ENCODE measurements at regions not wholly inside any gene's neighbourhood (a gene's known extent, or its start where the extent isn't known, plus 50 kb on each side); places are given as distances from the start of the nearest gene placed in this dataset.

DNA sequence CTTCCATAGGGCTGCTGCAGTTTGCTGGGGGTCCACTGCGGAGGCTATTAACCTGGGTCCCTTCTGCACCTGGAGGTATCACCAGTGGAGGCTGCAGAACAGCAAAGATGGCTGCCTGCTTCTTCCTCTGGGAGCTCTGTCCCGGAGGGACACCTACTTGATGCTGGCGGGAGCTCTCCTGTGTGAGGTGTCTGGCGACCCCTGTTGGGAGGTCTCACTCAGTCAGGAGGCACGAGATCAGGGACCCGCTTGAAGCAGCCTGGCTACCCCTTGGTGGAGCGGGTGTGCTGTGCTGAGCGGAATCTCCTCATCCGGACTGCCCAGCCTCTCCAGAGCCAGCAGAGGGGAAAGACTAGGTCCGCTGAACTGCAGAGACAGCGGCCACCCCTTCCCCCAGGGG is 56.0 kb upstream of the CTXND1 start:
- no peak for DNase-seq (ENCODE audit: low spot score)

DNA sequence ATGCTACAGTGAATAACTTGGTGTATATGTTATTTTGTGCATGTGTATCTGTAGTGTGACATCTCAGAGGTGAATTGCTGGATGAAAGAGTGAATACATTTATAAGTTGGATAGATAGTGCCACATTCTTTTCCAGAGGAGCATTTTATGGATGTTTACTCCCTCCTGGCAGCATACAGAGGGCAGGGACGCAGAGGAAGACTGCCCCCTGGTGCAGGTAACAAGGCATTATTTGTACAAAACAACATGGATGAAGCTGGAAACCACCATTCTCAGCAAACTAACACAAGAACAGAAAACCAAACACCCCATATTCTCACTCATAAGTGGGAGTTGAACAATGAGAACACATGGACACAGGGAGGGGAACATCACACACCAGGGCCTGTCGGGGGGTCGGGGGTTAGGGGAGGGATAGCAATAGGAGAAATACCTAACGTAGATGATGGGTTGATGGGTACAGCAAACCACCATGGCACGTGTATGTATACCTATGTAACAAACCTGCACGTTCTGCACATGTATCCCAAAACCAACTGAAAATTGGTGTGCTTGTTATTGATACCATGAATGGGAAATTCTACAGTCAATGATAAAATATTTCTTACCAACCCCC is 57.9 kb upstream of the CTXND1 start:
- peak; percentile 50 for DNase-seq (ENCODE audit: low spot score)

DNA sequence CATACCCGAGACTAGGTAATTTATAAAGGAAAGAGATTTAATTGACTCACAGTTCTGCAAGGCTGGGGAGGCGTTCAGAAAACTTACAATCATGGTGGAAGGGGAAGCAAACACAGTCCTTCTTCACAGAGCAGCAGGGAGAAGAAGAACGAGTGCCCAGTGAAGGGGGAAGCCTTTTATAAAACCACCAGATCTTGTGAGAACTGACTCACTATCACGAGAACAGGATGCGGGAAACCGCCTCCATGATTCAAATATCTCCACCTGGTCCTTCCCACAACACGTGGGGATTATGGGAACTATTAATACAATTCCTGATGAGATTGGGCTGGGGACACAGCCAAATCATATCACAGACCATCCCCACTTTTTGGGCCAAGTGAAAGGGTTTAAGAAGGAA is 58.8 kb upstream of the CTXND1 start:
- no peak for DNase-seq (ENCODE audit: low spot score)

DNA sequence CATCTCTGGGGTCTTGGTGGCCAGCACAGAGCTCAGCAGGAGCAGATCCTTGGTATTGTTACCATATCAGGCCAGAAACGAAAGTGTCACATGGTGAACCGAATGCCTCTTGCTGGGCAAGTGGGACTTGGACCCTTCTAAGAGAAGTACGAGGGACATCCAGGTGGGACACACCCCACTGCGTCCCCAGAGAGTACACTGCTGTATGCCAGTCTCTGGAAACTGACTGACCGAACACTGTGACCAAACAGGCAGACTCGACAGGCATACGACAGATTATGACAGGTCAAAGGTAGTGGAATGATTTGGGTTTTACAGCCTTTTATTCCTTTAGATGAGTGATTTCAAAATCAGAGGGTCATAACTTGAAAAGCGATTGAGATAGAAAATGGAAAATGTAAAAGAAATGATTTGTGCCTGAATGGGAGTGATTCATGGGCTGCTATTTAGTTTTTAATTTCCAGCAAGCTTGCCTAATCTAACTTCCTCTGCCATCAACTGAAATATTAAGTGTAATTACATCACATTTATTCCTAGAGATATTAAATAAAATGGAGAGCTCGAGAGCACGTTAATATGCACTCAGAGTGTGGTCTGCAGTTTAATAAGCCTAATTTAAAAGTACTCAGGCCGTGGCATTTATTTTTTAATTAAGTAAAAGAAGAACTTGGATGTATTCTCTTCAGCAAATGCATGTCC is 63.4 kb upstream of the CTXND1 start:
- DNase-seq (ENCODE audit: low spot score) = no peak

DNA sequence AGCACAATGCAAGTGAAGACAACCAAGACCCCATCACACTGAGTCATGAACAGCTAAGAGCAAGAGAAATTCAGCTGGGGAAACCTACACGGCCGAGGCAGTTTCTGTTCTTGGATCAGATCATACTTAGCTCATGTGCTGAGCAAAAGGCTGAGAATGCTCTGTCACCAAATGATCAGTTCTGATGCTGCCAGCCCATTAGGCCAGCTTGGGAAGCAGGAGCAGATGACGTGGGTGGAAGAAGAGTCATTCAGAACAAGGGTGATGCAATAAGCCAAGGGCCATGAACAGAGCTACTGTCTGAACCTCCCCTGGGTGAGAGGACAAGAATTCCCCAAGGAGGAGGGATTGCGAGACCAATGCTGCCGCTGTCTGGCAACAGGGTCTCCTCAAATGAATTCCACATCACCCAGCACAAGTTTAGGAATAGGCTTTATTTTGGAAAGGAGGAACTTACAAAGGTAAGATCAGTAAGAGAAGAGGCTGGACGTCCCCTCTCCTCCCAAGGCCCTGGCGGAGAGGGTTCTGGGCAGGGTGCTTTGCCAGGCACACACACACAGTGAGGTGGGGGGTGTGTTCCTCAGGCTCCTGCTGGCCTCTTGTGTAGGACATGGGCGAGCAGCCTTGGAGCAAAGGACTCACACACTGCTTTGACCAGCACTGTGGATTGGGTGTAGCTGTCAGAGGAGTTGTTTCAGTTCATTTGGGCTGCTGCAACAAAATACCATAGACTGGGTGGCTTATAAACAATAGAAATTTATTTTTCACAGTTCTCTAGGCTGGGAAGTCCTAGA is 65.6 kb upstream of the CTXND1 start:
- no peak for DNase-seq (ENCODE audit: low spot score)

DNA sequence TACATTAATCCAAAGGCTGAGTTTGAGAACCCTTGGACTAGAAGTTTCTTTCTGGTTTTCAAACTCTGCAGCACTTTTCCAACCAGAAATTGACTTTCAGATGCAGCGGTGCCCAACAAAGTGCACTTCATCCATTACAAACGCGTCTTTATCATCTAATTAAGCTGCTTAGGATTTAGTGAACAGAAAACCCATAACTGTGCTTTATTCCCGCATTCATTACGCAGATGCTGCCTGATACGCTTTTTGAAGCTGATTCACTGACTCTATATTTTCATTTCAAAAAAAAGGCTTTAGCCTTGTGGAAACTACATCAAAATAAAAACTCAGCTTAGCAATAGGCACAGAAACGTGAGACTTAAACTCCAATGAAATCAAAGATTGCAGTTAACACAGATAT is 69.8 kb upstream of the CTXND1 start:
- DNase-seq (ENCODE audit: low spot score) = no peak

DNA sequence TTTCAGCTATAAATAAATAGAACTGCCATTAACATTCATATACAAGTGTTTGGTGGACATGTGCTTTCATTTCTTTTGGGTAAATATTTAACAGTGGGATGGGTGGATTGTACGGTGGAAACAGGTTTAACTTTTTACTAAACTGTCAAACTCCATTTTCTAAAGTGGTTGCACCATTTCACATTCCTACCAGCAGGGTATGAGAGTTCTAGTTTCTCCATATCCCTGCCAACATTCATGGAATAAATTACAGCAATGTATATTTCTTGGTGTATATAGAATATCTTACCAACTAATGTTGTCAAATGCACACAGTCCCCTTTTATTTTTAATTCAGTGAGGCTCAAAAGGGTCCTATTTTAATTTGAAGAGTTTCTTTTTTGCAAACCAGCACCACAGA is 71.3 kb upstream of the CTXND1 start:
- no peak for DNase-seq (ENCODE audit: low spot score)

DNA sequence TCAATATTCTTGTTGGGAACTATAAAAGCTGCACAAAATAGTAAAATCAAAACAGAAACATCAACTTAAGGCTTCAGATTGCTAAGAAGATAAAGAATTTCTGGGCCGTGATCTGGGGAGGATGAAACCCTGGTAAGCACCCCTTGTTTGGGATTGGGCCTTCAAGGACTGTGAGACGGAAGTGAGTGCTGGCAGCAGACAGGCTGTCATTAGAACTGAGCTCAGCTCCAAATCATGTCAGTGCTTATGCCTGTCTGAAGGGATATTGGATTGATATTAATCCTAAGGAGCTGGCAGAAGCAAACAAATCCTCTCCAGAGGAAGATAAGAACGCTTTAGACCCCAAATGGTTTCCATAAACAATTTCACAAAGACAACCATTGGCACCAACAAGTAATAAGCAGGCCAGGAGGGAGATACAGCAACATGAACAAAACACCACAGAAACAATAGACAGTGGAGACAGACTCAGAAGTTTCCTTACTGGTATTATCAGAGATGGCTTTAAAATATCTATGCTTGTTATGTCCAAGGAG is 72.6 kb upstream of the CTXND1 start:
- DNase-seq (ENCODE audit: low spot score) = no peak

DNA sequence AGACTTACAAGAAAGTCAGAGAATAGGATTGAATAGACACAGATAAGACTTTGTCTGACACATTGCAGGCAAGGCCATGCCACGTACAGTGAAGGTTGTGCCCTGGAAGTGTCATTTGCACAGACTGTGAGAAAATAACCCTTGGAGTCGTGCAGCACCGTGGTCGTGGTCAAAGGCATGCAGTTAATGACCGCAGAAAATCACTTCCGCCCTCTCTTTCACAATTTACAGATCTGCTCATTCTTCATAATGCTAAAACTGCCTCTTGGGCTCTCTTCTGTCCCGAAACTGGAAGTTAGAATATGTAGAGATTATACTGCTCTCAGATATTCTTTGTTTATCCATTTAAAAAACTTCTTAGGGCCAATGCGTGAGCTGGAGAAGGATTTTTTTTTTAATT is 73.2 kb upstream of the CTXND1 start:
- DNase-seq (ENCODE audit: low spot score) = no peak

DNA sequence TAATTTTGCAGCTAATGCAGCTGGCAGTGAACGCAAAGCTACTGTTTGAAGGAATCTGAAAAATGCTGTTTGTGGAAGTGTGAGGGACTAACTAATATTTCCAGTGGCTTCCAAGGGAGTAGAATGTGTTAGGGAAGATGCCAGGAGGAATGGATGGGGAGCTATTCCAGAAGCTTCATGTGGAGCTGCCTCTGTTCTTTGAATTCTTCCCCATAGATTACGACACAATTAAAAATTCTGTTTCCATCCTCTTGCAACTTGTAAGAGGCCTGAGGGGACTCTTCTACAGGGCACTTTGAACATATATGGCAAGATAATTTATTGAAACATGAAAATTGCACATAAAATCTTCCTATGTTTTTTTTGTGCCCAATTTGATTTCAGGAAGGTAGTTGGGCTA is 74.3 kb upstream of the CTXND1 start:
- DNase-seq (ENCODE audit: low spot score) = no peak

DNA sequence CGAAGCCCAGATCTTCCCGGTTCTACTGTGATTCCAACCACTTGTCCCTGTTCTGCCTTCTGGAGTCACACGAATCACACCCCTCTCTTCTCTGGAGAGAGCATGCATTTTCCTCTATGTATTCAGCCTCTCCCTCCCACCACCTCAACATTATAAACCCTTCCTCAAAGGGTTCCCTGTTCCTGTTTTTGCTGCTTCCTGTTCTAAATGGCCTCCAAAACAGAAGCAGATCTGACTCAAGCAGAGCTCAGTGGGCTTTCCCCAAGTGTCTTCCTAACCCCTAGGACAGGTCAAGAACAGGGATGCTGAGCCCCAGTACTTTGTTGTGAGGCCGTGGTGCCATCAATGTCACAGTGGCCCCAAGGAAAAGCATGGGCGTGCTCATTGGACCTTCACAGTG is 75.7 kb upstream of the ARNT2 start:
- DNase-seq (ENCODE audit: low spot score) = no peak

DNA sequence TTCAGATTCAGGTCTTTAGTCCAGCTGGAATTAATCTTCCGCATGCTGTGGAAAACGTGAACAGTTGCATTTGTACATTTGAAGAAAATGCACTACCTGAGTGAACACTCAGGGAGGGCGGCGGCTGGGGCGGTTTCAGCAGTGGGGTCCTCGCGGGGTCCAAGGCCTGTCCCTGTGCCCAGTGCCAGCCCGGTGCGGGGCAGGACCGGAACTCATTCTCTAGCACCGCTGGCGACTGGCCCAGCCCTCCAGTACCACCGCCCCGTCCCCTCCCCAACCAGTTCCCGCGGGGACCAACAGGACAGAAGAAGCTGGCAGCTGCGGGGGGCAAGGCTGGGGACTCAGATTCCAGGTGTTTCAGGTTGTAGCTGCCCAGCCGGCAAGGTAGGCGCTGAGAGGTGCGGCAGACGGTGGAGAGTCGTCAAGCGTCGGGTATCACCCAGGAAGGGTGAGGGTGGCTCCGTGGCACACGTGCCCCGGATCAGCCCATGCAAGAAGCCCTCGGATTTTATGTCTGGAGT is 72.2 kb upstream of the ARNT2 start:
- DNase-seq (ENCODE audit: low spot score) = no peak

DNA sequence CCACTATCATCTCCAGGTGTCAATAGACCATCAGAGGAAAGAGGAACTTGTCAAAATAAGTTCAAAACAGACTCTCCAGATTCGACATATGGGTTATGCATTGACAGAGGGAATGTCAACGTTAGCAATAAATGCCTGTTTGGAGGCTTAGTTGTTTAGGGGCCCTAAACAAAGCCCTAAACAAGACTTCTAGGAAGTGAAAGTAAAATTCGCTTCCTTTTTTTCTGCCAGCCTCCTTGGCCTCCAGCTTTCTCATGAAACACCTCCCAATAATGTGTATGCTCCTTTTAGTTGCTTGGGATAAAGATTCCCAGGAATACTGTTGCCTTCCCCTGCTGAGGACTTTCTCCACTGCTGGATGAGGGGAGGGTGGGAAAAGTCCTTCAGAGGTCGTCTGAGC is 70.9 kb upstream of the ARNT2 start:
- no peak for DNase-seq (ENCODE audit: low spot score)

DNA sequence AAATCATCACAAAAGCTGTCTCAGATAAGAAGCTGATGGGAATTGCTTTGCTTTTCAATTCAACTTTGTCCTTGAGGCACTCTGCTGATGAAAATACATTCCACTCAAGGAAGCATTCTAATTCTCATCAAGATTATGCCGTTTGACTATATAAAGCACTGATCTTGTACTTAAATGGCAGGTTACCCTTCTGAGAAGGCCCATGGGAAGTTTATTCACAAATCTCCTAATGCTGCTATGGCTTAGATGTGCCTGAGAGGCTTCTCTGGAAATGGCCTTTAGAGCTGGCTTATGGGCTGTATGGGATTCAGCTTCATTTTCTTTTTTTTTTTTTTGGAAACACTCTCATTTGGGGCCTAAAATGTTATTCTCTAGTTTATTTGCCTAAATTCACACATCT is 69.7 kb upstream of the ARNT2 start:
- DNase-seq (ENCODE audit: low spot score) = no peak

DNA sequence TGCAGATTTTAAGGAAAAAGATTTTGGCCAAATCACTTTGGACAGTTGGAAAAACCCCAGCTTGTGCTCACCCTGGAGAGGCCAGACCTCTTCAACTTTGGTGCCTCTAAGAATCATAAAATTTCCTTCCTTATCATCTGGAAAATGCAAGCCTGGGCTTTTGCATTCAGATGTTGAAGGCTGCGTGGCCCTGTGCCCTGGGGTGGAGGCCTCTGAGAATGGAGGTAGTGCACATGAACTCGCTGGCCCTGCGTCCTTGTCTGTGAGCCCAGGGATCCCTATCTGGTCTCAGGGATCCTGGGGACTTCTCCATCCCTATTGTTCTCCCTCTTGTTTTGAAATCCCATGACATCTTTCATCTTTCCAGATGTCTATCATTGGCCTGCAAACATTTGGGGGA is 64.6 kb upstream of the ARNT2 start:
- no peak for DNase-seq (ENCODE audit: low spot score)

DNA sequence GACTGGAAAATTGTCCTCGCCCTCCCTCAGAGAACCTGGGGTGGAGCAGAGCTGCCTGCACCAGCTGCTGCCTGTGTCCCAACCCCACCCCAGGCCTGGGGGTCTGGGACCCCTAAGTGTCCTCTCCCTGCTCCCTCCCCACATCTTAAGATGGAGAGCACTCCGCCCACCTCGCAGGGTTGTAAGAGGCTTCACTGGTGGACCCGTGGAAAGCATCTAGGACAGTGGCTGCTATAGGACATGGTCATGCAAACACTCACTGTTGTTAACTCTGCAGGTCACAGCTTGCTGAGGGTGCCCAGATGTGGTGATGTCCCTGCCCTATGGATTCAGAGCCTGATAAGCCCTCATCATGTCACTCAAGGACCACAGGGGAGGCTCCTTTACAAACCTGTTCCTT is 62.0 kb upstream of the ARNT2 start:
- no peak for DNase-seq (ENCODE audit: low spot score)

DNA sequence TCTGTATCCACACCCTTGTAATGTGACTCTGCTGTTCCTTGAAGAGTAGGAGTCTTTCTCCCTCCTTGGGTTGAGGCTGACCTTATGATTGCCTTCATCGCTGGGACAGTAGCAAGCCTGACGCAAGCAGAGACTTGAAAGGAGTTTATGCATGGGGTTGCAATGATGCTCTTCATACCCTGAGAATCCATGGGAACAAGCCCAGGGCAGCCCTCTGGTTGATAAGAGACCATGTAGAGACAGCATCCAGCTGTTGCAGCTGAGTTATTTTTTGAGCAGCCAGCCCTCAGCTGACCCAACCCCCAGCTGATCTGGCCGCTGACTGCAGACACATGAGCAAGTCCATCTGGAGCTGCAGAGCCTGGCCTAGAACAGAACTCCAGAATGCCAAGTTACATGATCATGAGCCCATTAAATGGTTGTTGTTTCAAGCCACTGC is 60.6 kb upstream of the ARNT2 start:
- DNase-seq (ENCODE audit: low spot score) = no peak

DNA sequence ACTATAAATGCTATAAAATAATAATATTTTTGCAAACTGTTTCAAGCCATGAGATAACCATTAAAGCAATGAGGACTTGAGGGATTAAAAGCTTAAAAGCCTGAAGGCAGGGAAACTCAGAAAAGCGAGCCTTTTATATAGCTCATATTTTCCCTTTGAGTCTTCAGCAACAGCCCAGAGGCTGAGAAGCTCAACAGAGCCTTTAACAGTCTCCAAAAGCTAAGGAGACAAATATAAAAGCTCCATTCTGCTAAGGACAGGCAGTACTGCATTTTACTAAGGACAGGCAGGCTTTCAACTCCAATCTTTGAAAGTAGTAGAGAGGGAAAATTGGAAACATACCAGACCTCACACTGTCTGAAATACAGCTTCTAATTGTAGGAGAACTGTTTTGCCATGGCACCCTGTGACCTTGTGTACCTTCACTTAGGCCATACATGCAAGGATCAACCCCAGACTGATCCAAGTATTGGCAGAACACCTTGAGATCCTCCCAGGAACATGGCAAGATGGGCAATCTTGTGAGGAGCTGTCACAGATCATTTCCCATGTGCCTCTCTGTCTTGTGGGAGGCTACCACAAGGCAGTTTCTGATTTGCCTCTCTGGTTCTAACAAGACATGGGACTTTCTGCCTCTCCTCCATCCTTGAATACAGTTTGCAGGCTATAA is 53.1 kb upstream of the ARNT2 start:
- DNase-seq (ENCODE audit: low spot score) = peak; percentile 0
